ENCODE measurements at regions not wholly inside any gene's neighbourhood (a gene's known extent, or its start where the extent isn't known, plus 50 kb on each side); places are given as distances from the start of the nearest gene placed in this dataset.

DNA sequence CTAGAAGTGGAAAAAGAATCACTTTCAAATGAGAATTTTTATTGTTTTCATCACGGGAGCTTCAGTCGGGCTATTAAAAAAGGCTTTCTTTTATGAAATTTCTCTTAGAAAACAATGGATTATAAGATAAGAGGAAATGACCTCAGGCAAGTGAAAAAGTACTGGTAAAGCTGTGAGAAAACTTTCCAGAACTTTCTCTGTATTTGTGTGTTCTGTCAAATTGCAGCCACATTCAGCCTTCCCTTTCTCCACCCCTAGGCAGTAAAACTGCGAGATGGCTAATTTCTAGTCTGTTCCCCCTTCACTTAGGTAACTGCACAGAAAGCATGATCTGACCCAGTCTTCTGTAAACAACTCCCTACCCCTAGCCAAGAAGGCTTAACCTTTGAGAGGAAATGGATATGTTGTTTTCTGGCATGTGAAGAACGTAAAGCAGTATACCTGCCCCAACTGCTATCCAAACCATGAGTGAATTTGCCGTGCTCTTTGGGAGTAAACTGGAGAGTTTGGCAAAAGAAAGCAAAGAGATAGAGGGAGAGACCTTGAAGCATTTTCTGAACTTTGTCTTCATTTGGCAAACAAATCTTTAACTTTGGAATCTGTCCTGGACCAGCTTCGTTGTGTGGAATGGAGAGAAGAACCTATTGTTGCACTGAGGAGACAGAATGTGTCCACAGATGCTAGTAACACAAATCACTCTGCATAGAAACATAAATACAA is 105.4 kb downstream of the ETAA1 start:
- TF ChIP-seq, protein P1, sequence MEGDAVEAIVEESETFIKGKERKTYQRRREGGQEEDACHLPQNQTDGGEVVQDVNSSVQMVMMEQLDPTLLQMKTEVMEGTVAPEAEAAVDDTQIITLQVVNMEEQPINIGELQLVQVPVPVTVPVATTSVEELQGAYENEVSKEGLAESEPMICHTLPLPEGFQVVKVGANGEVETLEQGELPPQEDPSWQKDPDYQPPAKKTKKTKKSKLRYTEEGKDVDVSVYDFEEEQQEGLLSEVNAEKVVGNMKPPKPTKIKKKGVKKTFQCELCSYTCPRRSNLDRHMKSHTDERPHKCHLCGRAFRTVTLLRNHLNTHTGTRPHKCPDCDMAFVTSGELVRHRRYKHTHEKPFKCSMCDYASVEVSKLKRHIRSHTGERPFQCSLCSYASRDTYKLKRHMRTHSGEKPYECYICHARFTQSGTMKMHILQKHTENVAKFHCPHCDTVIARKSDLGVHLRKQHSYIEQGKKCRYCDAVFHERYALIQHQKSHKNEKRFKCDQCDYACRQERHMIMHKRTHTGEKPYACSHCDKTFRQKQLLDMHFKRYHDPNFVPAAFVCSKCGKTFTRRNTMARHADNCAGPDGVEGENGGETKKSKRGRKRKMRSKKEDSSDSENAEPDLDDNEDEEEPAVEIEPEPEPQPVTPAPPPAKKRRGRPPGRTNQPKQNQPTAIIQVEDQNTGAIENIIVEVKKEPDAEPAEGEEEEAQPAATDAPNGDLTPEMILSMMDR (IDR thresholded peaks at IDR 0.05), result no peak
- Histone ChIP-seq H3K9ac (ENCODE audit: insufficient read depth, low read length, poor library complexity, severe bottlenecking) (no peak overlapping the region), H3K4me3 (replicated peaks in 1 of 3; ENCODE audit: low read depth in 2 of 3, low read length in 3 of 3) (no peak overlapping the region), H3K4me2 (replicated peaks; ENCODE audit: extremely low read depth, low read length, poor library complexity, severe bottlenecking) (no peak overlapping the region), H3K79me2 (ENCODE audit: insufficient read depth, low read length) (no peaks in the 10 kb centered on the region), H3K4me1 (ENCODE audit: control insufficient read depth in 1 of 2, insufficient read depth in 2 of 2, low read length in 2 of 2) (no peaks in the 10 kb centered on the region), H3K27me3 (ENCODE audit: control insufficient read depth in 2 of 2, insufficient read depth in 2 of 2, low read length in 2 of 2) (no peaks in the 10 kb centered on the region), H3K9me3 (replicated peaks in 1 of 2; ENCODE audit: control insufficient read depth in 1 of 2, insufficient read depth in 1 of 2, low read length in 2 of 2) (no peaks in the 10 kb centered on the region), H3K36me3 (replicated peaks in 1 of 2; ENCODE audit: control insufficient read depth in 1 of 2, insufficient read depth in 2 of 2, low read length in 2 of 2) (no peaks in the 10 kb centered on the region), H2AFZ (ENCODE audit: insufficient read depth, low read depth, low read length, poor library complexity, severe bottlenecking) (no peak overlapping the region), H4K20me1 (ENCODE audit: insufficient read depth, low read length) (no peaks in the 10 kb centered on the region), H3K27ac (ENCODE audit: low read depth in 1 of 2, low read length in 2 of 2) (no peak overlapping the region)
- DNase-seq, result no peak
- peaks cover 0 to under 1% (median 0%) of the 10 kb centered on the region in 3 donors for H3K27me3 Mint-ChIP-seq (ENCODE audit: low read depth in 3 of 3)
- no CpG with 5 or more reads among the region's 6 CpGs for WGBS (ENCODE audit: insufficient coverage)
- H3K9me3 Mint-ChIP-seq, result peaks cover 2 to 15% (median 4%) of the 10 kb centered on the region in 7 donors
- no peak overlapping the region for H3K27ac Mint-ChIP-seq
- H3K36me3 Mint-ChIP-seq, result no peaks in the 10 kb centered on the region
- no peaks in the 10 kb centered on the region for H3K4me1 Mint-ChIP-seq
- no peak overlapping the region for H3K4me3 Mint-ChIP-seq
- intact Hi-C loops (cut with micrococcal nuclease), result no loop called here

DNA sequence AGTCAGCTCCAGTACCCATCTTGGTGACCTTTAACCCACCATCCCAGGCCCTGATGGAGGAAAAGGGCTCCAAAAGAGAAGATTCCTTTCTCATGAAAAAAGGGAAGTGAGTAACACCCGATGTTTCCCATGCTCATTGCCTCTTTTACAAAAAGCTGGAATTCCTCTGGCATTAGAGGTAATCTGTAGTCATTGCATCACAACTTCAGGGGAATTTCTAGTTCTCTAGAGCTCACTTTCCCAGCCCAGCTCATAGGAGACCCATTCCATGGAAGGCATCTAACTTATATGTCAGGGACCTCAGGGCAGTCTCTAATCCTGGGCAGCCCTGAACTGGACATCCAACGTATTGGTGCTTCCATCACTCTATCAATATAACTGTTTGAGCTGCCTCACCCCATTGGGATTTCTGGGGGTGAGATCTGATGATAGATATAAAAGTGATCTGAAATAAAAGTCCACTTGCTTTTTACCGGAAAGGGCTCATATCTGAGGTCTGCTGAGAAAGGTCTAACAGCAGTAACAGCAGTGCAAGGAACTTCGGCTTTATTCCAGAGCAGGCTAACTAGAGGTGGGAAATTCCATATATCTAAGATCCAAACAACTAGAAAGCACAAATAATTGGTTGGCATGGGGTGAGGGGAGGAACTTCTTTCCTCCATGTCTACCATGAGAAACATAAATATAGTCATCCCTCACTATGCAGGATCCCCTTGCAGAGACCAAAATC is 106.1 kb downstream of the ETAA1 start:
- H3K9ac ChIP-seq (ENCODE audit: insufficient read depth, low read length, poor library complexity, severe bottlenecking), result no peak overlapping the region
- TF ChIP-seq, protein P1 (IDR thresholded peaks at IDR 0.05), result no peak
- intact Hi-C loops (cut with micrococcal nuclease), result no loop called here
- H3K4me3 Mint-ChIP-seq, result no peak overlapping the region
- no peaks in the 10 kb centered on the region for H3K27me3 Mint-ChIP-seq (ENCODE audit: low read depth in 3 of 3)
- no peaks in the 10 kb centered on the region for H3K79me2 ChIP-seq (ENCODE audit: insufficient read depth, low read length)
- no peak overlapping the region for H2AFZ ChIP-seq (ENCODE audit: insufficient read depth, low read depth, low read length, poor library complexity, severe bottlenecking)
- H3K4me2 ChIP-seq (replicated peaks; ENCODE audit: extremely low read depth, low read length, poor library complexity, severe bottlenecking), result no peak overlapping the region
- no peaks in the 10 kb centered on the region for H3K27me3 ChIP-seq (ENCODE audit: control insufficient read depth in 2 of 2, insufficient read depth in 2 of 2, low read length in 2 of 2)
- H3K27ac Mint-ChIP-seq, result no peak overlapping the region
- no peaks in the 10 kb centered on the region for H3K9me3 ChIP-seq (replicated peaks in 1 of 2; ENCODE audit: control insufficient read depth in 1 of 2, insufficient read depth in 1 of 2, low read length in 2 of 2)
- H3K9me3 Mint-ChIP-seq, result peaks cover 4 to 15% (median 5%) of the 10 kb centered on the region in 7 donors
- no peaks in the 10 kb centered on the region for H3K4me1 Mint-ChIP-seq
- no peak overlapping the region for H3K4me3 ChIP-seq (replicated peaks in 1 of 3; ENCODE audit: low read depth in 2 of 3, low read length in 3 of 3)
- no peaks in the 10 kb centered on the region for H3K36me3 Mint-ChIP-seq
- no peaks in the 10 kb centered on the region for H3K4me1 ChIP-seq (ENCODE audit: control insufficient read depth in 1 of 2, insufficient read depth in 2 of 2, low read length in 2 of 2)
- no peaks in the 10 kb centered on the region for H3K36me3 ChIP-seq (replicated peaks in 1 of 2; ENCODE audit: control insufficient read depth in 1 of 2, insufficient read depth in 2 of 2, low read length in 2 of 2)
- no CpG with 5 or more reads among the region's 4 CpGs for WGBS (ENCODE audit: insufficient coverage)
- H4K20me1 ChIP-seq (ENCODE audit: insufficient read depth, low read length), result no peaks in the 10 kb centered on the region
- no peak for DNase-seq
- no peak overlapping the region for H3K27ac ChIP-seq (ENCODE audit: low read depth in 1 of 2, low read length in 2 of 2)
